HG03095 (cell line): ENCODE measurements at regions not wholly inside any gene's neighbourhood (a gene's known extent, or its start where the extent isn't known, plus 50 kb on each side); places are given as distances from the start of the nearest gene placed in this dataset.

Source experiments
- ATAC-seq: cut with Tn5 transposase; IDR thresholded peaks from one replicate; pipeline ENCODE4 v1.9.1; 2021; ENCODE audit warnings: moderate library complexity; ENCODE audit not compliant: unreplicated experiment

- no peak for ATAC-seq
Observed at GRCh38 chr6:139862311-139862710, 487.9 kb upstream of the CITED2 start.

DNA sequence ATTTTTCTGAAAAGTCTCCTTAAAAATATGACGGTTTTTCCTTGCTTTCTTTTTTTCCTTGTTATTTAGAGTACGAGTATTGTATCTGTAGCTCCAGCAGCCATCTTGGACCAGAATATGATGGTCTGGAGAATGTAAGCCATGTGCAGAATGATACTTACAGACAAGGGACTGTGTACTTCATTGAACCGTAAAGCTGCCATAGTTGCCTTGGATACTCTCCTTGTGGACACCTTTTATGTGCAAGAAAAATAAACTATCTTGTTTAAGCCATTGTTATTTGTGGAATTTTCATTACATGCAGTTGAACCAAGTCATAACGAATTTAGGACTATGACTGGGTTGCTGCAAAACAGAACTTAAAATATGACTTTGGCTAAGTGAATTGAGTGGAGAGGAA is 485.8 kb upstream of the CITED2 start:
- no peak for ATAC-seq

DNA sequence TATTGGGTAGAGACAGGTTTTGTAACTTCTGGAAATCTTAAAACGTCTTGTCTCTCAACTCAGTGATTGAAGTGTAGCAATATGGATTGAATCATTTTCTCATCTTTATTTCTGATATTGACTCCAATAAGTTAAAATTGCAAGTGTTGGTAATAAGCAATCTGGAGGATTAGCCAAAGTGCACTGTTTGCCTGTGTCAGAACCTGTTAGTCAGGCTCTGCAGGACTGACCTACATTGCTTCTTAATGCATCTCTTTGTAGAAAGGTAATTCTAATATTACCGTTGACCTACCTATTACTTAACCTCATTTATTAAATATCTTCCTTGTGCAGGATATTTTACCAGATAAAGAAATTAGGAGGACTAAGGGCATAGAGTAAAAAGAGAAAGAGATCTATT is 484.0 kb upstream of the CITED2 start:
- ATAC-seq: no peak

- ATAC-seq: no peak
Observed at GRCh38 chr6:139857143-139857542, 482.7 kb upstream of the CITED2 start.

DNA sequence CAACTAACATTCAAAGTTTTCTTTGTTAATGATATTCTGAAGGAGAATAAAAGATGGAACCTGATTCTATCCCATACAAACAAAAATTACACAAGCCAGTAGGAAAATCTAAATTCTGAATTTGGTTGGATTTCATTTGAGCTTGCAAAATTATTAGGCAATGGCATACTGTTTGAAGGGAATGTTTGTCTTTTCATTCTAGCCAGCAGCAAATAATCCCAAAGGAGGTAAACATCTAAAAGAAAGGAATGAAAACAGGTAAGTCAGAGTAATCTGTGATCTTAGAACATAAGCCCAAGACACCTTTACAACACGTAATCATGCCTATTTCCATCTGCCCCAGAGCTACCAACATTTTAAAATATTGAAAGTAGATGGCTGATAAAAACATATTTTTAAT is 482.1 kb upstream of the CITED2 start:
- no peak for ATAC-seq

DNA sequence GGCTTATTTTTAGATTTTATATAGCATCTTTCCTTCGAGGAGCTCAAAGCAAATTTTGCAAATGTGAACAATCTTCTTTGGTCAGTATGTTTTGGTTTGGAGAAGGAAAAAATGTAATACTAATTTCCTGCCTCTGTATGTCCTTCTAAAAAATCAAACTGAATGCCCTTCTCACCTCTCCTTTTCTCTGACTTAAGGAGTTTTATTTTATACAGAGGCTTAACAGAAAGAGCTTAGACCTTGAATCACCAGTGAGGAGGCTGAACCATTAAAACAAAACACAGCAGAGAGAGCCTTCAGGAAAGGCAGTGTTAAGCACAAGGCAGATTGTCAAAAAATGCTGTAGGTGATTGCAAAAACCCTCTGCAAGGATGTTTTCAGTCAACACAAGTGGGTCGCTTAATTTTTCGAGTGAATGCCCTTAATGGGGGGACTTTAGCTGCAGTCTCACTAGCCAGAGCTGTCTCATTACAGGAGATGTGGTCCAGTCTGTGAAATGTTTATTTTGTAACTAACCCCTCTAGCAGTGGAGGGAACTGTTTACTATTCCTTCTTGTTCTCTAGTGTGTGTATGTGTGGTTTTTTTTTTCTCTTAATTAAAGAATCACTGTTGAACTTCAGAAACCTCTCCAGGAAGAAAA is 481.3 kb upstream of the CITED2 start:
- ATAC-seq: no peak

GRCh38 chr6:139853302-139853992 is 479.0 kb upstream of the CITED2 start:
- ATAC-seq: no peak

DNA sequence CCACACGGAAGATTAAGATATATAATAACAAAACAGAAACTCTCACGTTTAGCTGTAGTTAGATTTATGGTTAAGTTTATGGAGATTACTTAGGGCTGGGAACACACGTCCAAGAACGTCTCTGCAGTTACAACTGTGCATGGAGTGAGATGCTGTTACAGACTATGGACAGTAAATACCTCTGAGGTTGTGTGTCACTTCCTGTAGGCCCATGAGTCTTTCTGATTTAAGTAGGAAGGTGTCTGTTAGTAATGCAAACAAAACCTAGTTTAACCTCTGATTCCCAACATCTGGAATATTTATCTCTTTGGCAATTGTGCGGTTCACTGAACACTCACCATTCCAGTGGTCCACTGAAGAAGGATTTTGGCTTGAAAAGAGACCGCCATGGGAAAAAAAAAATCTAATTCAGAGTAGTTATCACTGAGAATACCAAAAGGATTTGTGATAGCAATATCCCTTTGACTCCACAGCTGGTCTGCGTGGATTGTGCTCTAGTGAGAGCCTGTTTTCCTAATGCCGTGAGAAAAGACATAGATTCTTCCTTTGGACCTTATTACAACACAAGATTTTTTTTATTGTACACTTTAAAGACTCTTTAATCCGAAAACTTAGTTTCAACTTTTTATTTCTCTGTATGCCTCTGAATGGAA is 478.2 kb upstream of the CITED2 start:
- ATAC-seq: no peak

- no peak for ATAC-seq
Observed at GRCh38 chr6:139852067-139852466, 477.6 kb upstream of the CITED2 start.

GRCh38 chr6:139851206-139851605 is 476.8 kb upstream of the CITED2 start:
- ATAC-seq: no peak

- no peak for ATAC-seq
Observed at GRCh38 chr6:139850512-139850911, 476.1 kb upstream of the CITED2 start.

DNA sequence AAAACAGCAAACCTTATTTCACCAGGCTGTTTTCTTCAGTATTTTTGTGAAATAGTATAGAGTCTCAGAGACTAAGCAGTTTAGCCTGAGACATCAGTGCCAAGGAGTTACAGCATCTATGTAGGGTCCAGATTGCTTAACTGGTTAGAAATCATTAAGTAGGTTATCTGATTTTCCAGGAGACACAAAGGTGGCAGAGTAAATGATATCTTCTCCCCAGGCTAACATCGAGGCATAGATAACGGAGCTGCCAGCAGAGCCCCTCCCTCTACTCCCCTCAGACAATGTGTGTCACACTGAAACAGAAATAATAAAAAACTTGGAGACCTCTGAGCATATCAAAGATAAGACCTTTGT is 473.0 kb upstream of the CITED2 start:
- ATAC-seq: no peak

GRCh38 chr6:139846538-139847456 is 472.3 kb upstream of the CITED2 start:
- ATAC-seq: peak; percentile 42

DNA sequence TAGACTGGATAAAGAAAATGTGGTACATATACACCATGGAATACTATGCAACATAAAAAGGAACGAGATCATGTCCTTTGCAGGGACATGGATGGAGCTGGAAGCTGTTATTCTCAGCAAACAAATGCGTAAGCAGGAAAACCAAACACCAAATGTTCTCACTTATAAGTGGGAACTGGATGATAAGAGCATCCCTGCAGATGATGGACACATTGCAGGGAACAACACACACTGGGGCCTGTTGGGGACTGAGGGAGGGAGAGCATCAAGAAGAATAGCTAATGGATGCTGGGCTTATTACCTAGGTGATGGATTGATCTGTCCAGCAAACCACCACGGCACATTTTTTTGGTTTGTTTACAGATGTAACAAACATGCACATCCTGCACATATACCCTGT is 470.5 kb upstream of the CITED2 start:
- no peak for ATAC-seq

GRCh38 chr6:139841794-139842215 is 467.4 kb upstream of the CITED2 start:
- ATAC-seq: peak; percentile 64

GRCh38 chr6:139839506-139840156 is 465.2 kb upstream of the CITED2 start:
- ATAC-seq: no peak

- no peak for ATAC-seq
Observed at GRCh38 chr6:139834232-139834631, 459.8 kb upstream of the CITED2 start.

DNA sequence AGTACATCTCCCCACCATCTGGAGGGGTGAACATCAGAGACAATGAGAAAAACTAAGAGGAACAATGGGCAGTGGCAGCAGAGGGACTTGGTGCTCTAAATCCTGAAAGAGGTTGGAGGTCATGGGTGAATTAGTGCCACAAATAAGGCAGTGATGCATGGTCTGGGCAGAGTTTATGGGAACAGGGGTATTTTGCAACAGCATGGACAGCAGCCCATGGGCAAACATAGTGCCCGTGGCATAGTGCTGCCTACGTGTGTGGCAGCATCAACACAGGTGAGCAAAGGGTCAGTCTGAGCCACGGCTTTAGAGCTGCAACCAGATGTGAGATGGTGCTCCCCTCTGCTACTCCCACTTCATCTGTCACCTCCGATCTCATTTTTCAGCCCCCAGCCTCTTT is 459.1 kb upstream of the CITED2 start:
- no peak for ATAC-seq

DNA sequence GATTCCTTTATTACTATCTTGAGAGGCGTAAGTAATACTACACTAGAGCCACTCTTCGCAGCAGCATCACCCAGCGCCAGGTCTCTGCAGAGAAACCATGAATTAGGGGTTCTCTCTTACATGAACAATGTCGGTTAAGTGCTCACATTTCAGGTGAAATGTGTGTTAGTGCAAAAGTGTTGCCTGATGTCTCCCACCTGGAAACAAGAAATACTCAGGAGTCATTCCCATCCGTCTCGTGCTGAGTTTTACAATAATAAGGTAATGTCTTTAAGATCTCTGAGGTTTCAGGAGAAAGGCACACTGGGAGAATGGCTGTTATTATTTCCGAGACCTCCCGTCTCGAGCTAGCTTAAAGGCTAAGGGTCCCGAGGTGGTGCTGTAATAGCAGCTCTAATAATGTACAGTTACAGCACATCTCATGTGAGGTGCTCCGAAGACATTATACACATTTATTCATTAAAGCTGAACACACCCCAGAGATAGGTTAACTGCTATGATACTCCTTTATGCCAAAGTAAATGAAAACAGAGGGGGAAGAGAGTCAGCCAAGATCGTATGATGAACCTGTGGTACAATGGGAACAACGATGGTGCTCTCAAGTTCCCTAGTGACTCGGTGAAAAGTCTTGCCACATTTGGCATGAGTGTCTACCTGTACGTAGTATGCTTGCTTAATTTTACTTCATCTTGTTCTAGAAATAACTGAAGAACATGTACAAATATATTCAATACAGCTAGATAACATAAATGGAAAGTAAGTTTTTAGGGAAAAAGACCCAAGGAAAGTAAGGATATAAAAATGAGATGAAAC is 458.3 kb upstream of the CITED2 start:
- no peak for ATAC-seq

GRCh38 chr6:139829576-139829975 is 455.1 kb upstream of the CITED2 start:
- no peak for ATAC-seq
